ENCODE measurements at regions not wholly inside any gene's neighbourhood (a gene's known extent, or its start where the extent isn't known, plus 50 kb on each side); places are given as distances from the start of the nearest gene placed in this dataset.

DNA sequence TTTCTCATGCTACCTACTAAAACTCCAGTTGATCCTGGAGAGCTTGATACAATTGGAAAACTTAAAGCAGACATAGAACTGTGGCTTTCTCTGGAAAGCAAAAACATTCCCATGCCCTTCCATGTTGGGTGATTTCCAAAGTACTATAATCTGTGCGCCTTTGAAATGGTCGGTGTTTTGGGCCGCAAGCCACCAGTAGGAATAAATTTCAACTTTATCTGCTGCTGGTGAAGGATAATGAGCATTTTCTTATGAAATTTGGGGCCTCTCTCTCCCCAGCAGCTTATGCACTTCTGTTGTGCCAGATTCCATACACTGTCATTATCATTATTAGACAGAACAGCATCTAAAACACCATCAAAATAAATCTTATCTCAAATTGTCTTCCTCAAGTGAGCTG is 366.7 kb upstream of the RPS6KA3 start:
- no peak for DNase-seq
- no peak overlapping the region for H3K9ac ChIP-seq (ENCODE audit: low read length)
- H3K9me2 ChIP-seq (replicated peaks; ENCODE audit: low read length) = no peaks in the 10 kb centered on the region
- no peak for ATAC-seq
- no peaks in the 10 kb centered on the region for H3K4me1 ChIP-seq (ENCODE audit: insufficient read depth, low read length)
- TF ChIP-seq, protein P1, sequence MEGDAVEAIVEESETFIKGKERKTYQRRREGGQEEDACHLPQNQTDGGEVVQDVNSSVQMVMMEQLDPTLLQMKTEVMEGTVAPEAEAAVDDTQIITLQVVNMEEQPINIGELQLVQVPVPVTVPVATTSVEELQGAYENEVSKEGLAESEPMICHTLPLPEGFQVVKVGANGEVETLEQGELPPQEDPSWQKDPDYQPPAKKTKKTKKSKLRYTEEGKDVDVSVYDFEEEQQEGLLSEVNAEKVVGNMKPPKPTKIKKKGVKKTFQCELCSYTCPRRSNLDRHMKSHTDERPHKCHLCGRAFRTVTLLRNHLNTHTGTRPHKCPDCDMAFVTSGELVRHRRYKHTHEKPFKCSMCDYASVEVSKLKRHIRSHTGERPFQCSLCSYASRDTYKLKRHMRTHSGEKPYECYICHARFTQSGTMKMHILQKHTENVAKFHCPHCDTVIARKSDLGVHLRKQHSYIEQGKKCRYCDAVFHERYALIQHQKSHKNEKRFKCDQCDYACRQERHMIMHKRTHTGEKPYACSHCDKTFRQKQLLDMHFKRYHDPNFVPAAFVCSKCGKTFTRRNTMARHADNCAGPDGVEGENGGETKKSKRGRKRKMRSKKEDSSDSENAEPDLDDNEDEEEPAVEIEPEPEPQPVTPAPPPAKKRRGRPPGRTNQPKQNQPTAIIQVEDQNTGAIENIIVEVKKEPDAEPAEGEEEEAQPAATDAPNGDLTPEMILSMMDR (conservative IDR thresholded peaks at IDR 0.05; ENCODE audit: low read depth, low read length) = no peak
- no peak for TF ChIP-seq EZH2phosphoT487 (IDR thresholded peaks at IDR 0.05; ENCODE audit: borderline replicate concordance, low read length)
- no peak for TF ChIP-seq EZH2 (IDR thresholded peaks at IDR 0.05; ENCODE audit: low read length, unreplicated experiment)
- BruUV-seq (replicated peaks) = no TSS peak
- no peaks in the 10 kb centered on the region for H3K9me3 ChIP-seq (ENCODE audit: low read length)
- H3K79me2 ChIP-seq (ENCODE audit: low read length) = no peaks in the 10 kb centered on the region
- H3K4me2 ChIP-seq (ENCODE audit: low read length) = no peak overlapping the region
- H3K27ac ChIP-seq (ENCODE audit: low read length) = no peak overlapping the region
- no peak overlapping the region for H3K4me3 ChIP-seq (ENCODE audit: low read length)
- no peaks in the 10 kb centered on the region for H3K27me3 ChIP-seq (ENCODE audit: low read length)
- H2AFZ ChIP-seq (ENCODE audit: low read length) = no peak overlapping the region
- CTCF ChIA-PET = no interaction called here
- POLR2A ChIA-PET (ENCODE audit: unreplicated experiment) = no interaction called here
- H3K36me3 ChIP-seq (ENCODE audit: low read depth, low read length) = no peaks in the 10 kb centered on the region
- H4K20me1 ChIP-seq (ENCODE audit: low read length) = no peaks in the 10 kb centered on the region
- intact Hi-C loops (cut with micrococcal nuclease) = no loop called here
- no peaks in the 10 kb centered on the region for H3F3A ChIP-seq (ENCODE audit: low read length, unreplicated experiment)

DNA sequence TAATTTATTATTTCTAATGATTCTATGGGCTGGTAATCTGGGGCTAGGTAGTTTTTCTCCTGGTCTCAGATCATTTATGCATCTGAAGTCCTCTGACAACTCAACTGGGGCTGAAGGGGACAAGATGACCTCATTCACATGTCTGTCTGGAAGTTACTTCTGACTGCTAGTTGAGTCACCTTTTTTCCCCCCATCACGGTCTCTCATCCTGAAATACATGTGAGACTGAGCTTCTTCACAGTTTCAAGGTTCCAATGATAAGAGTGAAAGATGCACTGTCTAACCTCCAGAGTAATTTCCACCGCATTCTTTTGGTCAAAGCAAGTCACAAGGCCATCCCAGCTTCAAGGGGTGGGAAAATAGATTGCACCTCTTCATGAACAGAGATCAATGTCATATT is 356.7 kb upstream of the RPS6KA3 start:
- intact Hi-C loops (cut with micrococcal nuclease) = no loop called here
- DNase-seq (peak; percentile 46), ATAC-seq (no peak)
- no peak overlapping the region for H3K27ac ChIP-seq (ENCODE audit: low read length)
- H3K4me1 ChIP-seq (ENCODE audit: insufficient read depth, low read length) = peaks cover 13% of the 10 kb centered on the region
- H3K9ac ChIP-seq (ENCODE audit: low read length) = no peak overlapping the region
- ChIA-PET POLR2A (ENCODE audit: unreplicated experiment) (no interaction called here), CTCF (no interaction called here)
- H2AFZ ChIP-seq (ENCODE audit: low read length) = no peak overlapping the region
- H3K27me3 ChIP-seq (ENCODE audit: low read length) = no peaks in the 10 kb centered on the region
- no peak overlapping the region for H3K4me3 ChIP-seq (ENCODE audit: low read length)
- H3K79me2 ChIP-seq (ENCODE audit: low read length) = no peaks in the 10 kb centered on the region
- no peaks in the 10 kb centered on the region for H3F3A ChIP-seq (ENCODE audit: low read length, unreplicated experiment)
- no peaks in the 10 kb centered on the region for H4K20me1 ChIP-seq (ENCODE audit: low read length)
- TF ChIP-seq EZH2 (IDR thresholded peaks at IDR 0.05; ENCODE audit: low read length, unreplicated experiment) (no peak), EZH2phosphoT487 (IDR thresholded peaks at IDR 0.05; ENCODE audit: borderline replicate concordance, low read length) (no peak)
- TF ChIP-seq, protein P1 (conservative IDR thresholded peaks at IDR 0.05; ENCODE audit: low read depth, low read length) = no peak
- no peak overlapping the region for H3K4me2 ChIP-seq (ENCODE audit: low read length)
- no TSS peak for BruUV-seq (replicated peaks)
- H3K9me2 ChIP-seq (replicated peaks; ENCODE audit: low read length) = no peaks in the 10 kb centered on the region
- H3K36me3 ChIP-seq (ENCODE audit: low read depth, low read length) = no peaks in the 10 kb centered on the region
- H3K9me3 ChIP-seq (ENCODE audit: low read length) = no peaks in the 10 kb centered on the region

DNA sequence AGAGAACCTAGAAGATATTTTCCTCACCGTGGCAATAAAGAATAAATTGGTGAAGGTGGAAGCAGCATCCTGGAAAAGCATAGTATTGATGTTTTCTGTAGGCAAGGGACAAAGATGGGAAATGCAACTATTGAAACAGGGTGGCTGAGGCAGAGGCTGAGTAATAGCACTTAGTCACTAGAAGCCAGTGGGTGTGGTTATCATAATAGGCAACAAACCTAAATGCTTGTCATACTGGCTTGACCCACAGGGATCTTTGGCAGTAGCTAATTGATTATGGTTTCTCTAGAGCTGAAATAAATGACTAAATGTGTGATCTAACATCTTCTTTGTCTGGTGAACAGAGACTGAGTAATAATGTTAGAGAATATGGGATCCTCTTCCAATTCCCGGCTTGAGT is 353.6 kb upstream of the RPS6KA3 start:
- ChIA-PET CTCF (interaction anchor here (0.6 kb wide), 1 partner anchor 170 kb away, joined by 7 read pairs; no protein-coding TSS in a partner anchor), POLR2A (ENCODE audit: unreplicated experiment) (no interaction called here)
- no peaks in the 10 kb centered on the region for H3K27me3 ChIP-seq (ENCODE audit: low read length)
- peak; percentile 48 for ATAC-seq
- no TSS peak for BruUV-seq (replicated peaks)
- no peaks in the 10 kb centered on the region for H3K36me3 ChIP-seq (ENCODE audit: low read depth, low read length)
- no peaks in the 10 kb centered on the region for H3K9me3 ChIP-seq (ENCODE audit: low read length)
- H3K4me1 ChIP-seq (ENCODE audit: insufficient read depth, low read length) = peaks cover 13% of the 10 kb centered on the region
- H4K20me1 ChIP-seq (ENCODE audit: low read length) = no peaks in the 10 kb centered on the region
- DNase-seq = peak; percentile 76
- H3F3A ChIP-seq (ENCODE audit: low read length, unreplicated experiment) = no peaks in the 10 kb centered on the region
- H2AFZ ChIP-seq (ENCODE audit: low read length) = no peak overlapping the region
- H3K79me2 ChIP-seq (ENCODE audit: low read length) = no peaks in the 10 kb centered on the region
- no peak overlapping the region for H3K9ac ChIP-seq (ENCODE audit: low read length)
- H3K4me3 ChIP-seq (ENCODE audit: low read length) = no peak overlapping the region
- intact Hi-C loops (cut with micrococcal nuclease) = no loop called here
- H3K4me2 ChIP-seq (ENCODE audit: low read length) = no peak overlapping the region
- no peak for TF ChIP-seq EZH2 (IDR thresholded peaks at IDR 0.05; ENCODE audit: low read length, unreplicated experiment)
- TF ChIP-seq, protein P1 (conservative IDR thresholded peaks at IDR 0.05; ENCODE audit: low read depth, low read length) = no peak
- TF ChIP-seq EZH2phosphoT487 (IDR thresholded peaks at IDR 0.05; ENCODE audit: borderline replicate concordance, low read length) = no peak
- H3K9me2 ChIP-seq (replicated peaks; ENCODE audit: low read length) = no peaks in the 10 kb centered on the region
- peak overlapping the region; percentile 57 for H3K27ac ChIP-seq (ENCODE audit: low read length)

Measured in PC-3 (cell line).